Keratinocyte (primary cell): ENCODE measurements at regions not wholly inside any gene's neighbourhood (a gene's known extent, or its start where the extent isn't known, plus 50 kb on each side); places are given as distances from the start of the nearest gene placed in this dataset.

Source experiments
- DNase-seq: peaks from one replicate; pipeline ENCODE4 v3.0.0-alpha.2; 2011; ENCODE audit warnings: low read depth, missing footprints, low spot score
- FAIRE-seq: peaks from 2 replicates; lab custom pipeline; 2011; peaks lifted over from hg19 to GRCh38; lab: Jason Lieb, UNC
- H2AFZ ChIP-seq: 2 replicates; pipeline ENCODE4 v1.6.0; 2012; ENCODE audit warnings: low read length, control low read depth, inconsistent platforms; ENCODE audit not compliant: control insufficient read depth
- H3K27ac ChIP-seq: 2 replicates; pipeline ENCODE4 v1.5.1; 2011; ENCODE audit warnings: low read length; ENCODE audit not compliant: control insufficient read depth, insufficient read depth
- H3K27me3 ChIP-seq: 3 replicates; pipeline ENCODE4 v1.6.0; 2011; ENCODE audit warnings: low read length; ENCODE audit not compliant: control insufficient read depth, insufficient read depth; ENCODE audit errors: extremely low read depth
- H3K36me3 ChIP-seq, 2 experiments: 2 replicates in 1 of 2; 3 replicates in 1 of 2; pipeline ENCODE4 v1.5.1; 2011; ENCODE audit warnings: low read length in 2 of 2, mild to moderate bottlenecking in 1 of 2; ENCODE audit not compliant: control insufficient read depth in 2 of 2, insufficient read depth in 2 of 2; ENCODE audit errors: extremely low read depth in 1 of 2
- H3K4me1 ChIP-seq: 3 replicates; pipeline ENCODE4 v1.5.1; 2011; ENCODE audit warnings: low read length; ENCODE audit not compliant: control insufficient read depth, insufficient read depth; ENCODE audit errors: extremely low read depth
- H3K4me2 ChIP-seq: 3 replicates; pipeline ENCODE4 v1.6.0; 2011; ENCODE audit warnings: low read depth, low read length; ENCODE audit not compliant: control insufficient read depth, insufficient read depth; ENCODE audit errors: extremely low read depth
- H3K4me3 ChIP-seq, 3 experiments: fragments of 200-600 bp in 1 of 3; sonication (generic) in 1 of 3; 2 replicates in 2 of 3; 3 replicates in 1 of 3; pipeline ENCODE4 v1.5.1; 2011 to 2016; ENCODE audit warnings: low read length in 3 of 3, mild to moderate bottlenecking in 3 of 3, control low read depth in 2 of 3, inconsistent platforms in 1 of 3, low read depth in 1 of 3, mixed read lengths in 1 of 3, mixed run types in 1 of 3, moderate library complexity in 1 of 3; ENCODE audit not compliant: control insufficient read depth in 2 of 3, insufficient read depth in 2 of 3; ENCODE audit errors: extremely low read depth in 1 of 3
- H3K79me2 ChIP-seq: 2 replicates; pipeline ENCODE4 v1.6.0; 2012; ENCODE audit warnings: low read length; ENCODE audit not compliant: control insufficient read depth, insufficient read depth
- H3K9ac ChIP-seq: 3 replicates; pipeline ENCODE4 v1.6.0; 2011; ENCODE audit warnings: low read length; ENCODE audit not compliant: control insufficient read depth, insufficient read depth; ENCODE audit errors: extremely low read depth
- H3K9me1 ChIP-seq: 3 replicates; pipeline ENCODE4 v1.6.0; 2011; ENCODE audit warnings: low read length; ENCODE audit not compliant: control insufficient read depth, insufficient read depth; ENCODE audit errors: extremely low read depth
- H3K9me3 ChIP-seq: 2 replicates; pipeline ENCODE4 v1.5.1; 2012; ENCODE audit warnings: low read depth, low read length; ENCODE audit not compliant: control insufficient read depth
- H4K20me1 ChIP-seq: 3 replicates; pipeline ENCODE4 v1.6.0; 2011; ENCODE audit warnings: low read length; ENCODE audit not compliant: control insufficient read depth, insufficient read depth; ENCODE audit errors: extremely low read depth
- CTCF ChIP-seq, 3 experiments: IDR thresholded peaks in 1 of 3; conservative IDR thresholded peaks in 1 of 3; optimal IDR thresholded peaks in 1 of 3; 2 replicates in 2 of 3; 3 replicates in 1 of 3; pipeline versions ENCODE3 to v1.5.1; 2011; ENCODE audit warnings: low read length in 3 of 3, mild to moderate bottlenecking in 3 of 3, moderate library complexity in 2 of 3, control low read depth in 1 of 3, inconsistent platforms in 1 of 3; ENCODE audit not compliant: insufficient read depth in 2 of 3; ENCODE audit errors: extremely low read depth in 1 of 3
- EZH2 ChIP-seq: IDR thresholded peaks from one replicate; pipeline ENCODE4 v1.6.1; 2012; ENCODE audit warnings: inconsistent platforms, mild to moderate bottlenecking, low read length, moderate library complexity
- dilution Hi-C: fragments of 300-500 bp; cut with MboI; formaldehyde crosslinking; loops from one replicate; pipeline ENCODE4 v1.7.0; 2020; ENCODE audit warnings: low sequenced_read_pairs; ENCODE audit not compliant: extremely low pct_ligation_motif_present

DNA sequence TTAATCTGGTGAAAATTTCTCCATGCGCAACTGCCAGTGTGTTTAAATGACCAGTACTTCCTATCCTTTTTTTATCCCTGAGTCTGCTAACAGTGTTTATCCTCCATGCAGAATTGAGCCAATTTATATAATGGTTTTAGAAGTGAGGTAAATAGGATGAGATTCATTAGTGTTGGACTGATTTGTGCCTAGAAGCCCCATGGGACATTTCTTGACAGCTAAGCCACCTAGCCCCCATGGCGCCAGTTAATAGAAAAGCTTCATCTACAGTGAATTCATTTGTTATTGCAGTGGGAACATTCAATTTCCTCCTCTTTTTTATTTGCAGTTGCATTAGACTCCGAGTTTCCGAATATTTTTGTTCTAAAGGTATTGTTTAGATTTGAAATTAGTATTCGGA lies 175.6 kb downstream of the ARL6IP6 start:
- Histone ChIP-seq H3K27me3 (no peaks in the 10 kb centered on the region), H3K79me2 (no peaks in the 10 kb centered on the region), H3K27ac (no peak overlapping the region), H3K4me2 (no peak overlapping the region), H3K9me3 (no peaks in the 10 kb centered on the region), H3K4me1 (no peaks in the 10 kb centered on the region), H4K20me1 (no peaks in the 10 kb centered on the region), H3K9me1 (no peaks in the 10 kb centered on the region), H2AFZ (no peak overlapping the region), H3K9ac (no peak overlapping the region), H3K36me3 (no peaks in the 10 kb centered on the region), H3K4me3 (no peak overlapping the region)
- FAIRE-seq = no peak
- no peak for TF ChIP-seq CTCF (optimal IDR thresholded peaks at IDR 0.05 in 1 of 3, IDR thresholded peaks at IDR 0.05 in 1 of 3, conservative IDR thresholded peaks at IDR 0.05 in 1 of 3; ENCODE audit: extremely low read depth in 1 of 3, insufficient read depth in 2 of 3, low read length in 3 of 3)
- TF ChIP-seq EZH2 = no peak
- dilution Hi-C loops = no loop called here
- no peak for DNase-seq

DNA sequence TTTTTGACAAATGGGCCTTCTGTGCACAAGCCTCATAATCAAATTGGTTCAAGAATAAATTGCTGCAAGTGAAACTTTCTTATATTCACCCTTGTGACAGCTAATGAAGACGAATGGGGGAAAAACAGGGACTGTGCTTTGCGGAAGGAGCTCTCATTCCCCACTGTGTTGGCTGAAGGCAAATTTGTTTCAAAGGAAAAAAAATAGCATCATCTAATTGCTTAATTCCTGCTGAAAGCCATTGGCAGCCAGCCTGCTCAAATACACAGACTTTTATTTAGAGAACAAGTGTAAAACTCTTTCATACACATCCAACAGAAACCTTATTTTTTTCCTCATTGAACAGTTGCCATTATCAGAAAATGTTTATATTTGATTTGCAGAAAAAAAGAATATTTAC lies 172.3 kb downstream of the ARL6IP6 start:
- no peak for FAIRE-seq
- no peaks in the 10 kb centered on the region for H3K27me3 ChIP-seq
- dilution Hi-C loops = no loop called here

More for the DNA sequence above, 172.3 kb downstream of the ARL6IP6 start:
- no peaks in the 10 kb centered on the region for H3K9me1 ChIP-seq
- H3K27ac ChIP-seq = no peak overlapping the region
- H3K4me1 ChIP-seq = no peaks in the 10 kb centered on the region
- no peak overlapping the region for H3K4me2 ChIP-seq
- no peak for DNase-seq
- no peak overlapping the region for H3K9ac ChIP-seq
- H3K9me3 ChIP-seq = no peaks in the 10 kb centered on the region
- H3K79me2 ChIP-seq = no peaks in the 10 kb centered on the region
- H2AFZ ChIP-seq = no peak overlapping the region
- no peaks in the 10 kb centered on the region for H3K36me3 ChIP-seq
- H3K4me3 ChIP-seq = no peak overlapping the region
- no peaks in the 10 kb centered on the region for H4K20me1 ChIP-seq
- TF ChIP-seq CTCF (optimal IDR thresholded peaks at IDR 0.05 in 1 of 3, IDR thresholded peaks at IDR 0.05 in 1 of 3, conservative IDR thresholded peaks at IDR 0.05 in 1 of 3; ENCODE audit: extremely low read depth in 1 of 3, insufficient read depth in 2 of 3, low read length in 3 of 3) (no peak), EZH2 (no peak)
